NCI-H748 (cell line): ENCODE measurements at regions not wholly inside any gene's neighbourhood (a gene's known extent, or its start where the extent isn't known, plus 50 kb on each side); places are given as distances from the start of the nearest gene placed in this dataset.
A peak's percentile ranks its signal among the peaks of the same experiment; 100 is the strongest.
"Not testable (repeated sequence)": the region's sequence is repeated elsewhere in the genome, so short reads cannot be mapped to it uniquely, and the experiment has no call there.

Experiments used
- DNase-seq: peaks from one replicate; lab custom pipeline; 2025; ENCODE audit not compliant: unreplicated experiment; lab: John Stamatoyannopoulos, UW

DNA sequence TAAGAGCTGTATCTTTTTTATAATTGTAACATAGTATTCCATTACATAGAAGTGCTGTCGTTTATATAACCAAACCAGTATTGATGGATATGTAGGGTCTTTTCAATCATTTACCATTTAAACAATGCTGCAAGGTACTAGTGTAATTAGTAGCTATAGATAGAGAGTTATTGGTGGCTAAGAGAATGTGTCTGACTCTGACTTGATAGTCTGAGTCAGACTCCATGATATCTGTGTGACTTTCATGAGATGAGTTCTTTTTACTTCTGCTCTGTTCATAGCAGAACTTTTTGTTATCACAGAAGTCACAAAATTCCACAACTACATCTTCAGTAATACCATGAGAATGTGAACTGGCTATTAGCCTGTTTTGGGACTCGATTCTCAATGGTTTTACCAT, 150.6 kb downstream of the FHIP1A start:
- DNase-seq = no peak

- DNase-seq = no peak
These were observed 152.7 kb downstream of the FHIP1A start for GRCh38 chr4:151561551-151562256.

- DNase-seq = peak; percentile 72
These were observed 154.2 kb downstream of the FHIP1A start for GRCh38 chr4:151563194-151563593.

DNA sequence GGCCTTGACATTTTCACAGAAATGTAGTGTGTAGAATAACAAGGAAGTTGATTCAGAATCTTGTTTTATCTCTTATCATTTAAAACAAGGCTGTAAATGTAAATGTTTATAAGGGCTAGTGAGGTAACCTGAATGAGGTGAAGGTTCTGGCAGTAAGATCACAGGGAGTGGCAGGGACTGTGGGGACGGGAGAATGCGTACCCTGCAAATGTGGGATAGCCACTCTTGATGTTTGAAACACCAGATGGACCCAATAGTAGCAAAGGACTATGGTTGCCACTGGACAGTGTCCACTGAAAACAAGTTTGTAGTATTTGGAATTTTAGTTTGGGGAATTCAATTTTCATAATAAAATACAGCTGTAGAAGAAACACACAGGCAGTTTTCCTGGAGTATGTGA, 155.3 kb downstream of the FHIP1A start:
- no peak for DNase-seq

- DNase-seq = no peak
These were observed 156.6 kb downstream of the FHIP1A start for GRCh38 chr4:151565583-151565982.

- DNase-seq = no peak
These were observed 157.1 kb downstream of the FHIP1A start for GRCh38 chr4:151566053-151566452.

GRCh38 chr4:151567056-151567455, 158.1 kb downstream of the FHIP1A start:
- peak; percentile 84 for DNase-seq

- no peak for DNase-seq
These were observed 160.0 kb downstream of the FHIP1A start for GRCh38 chr4:151568966-151569365.

DNA sequence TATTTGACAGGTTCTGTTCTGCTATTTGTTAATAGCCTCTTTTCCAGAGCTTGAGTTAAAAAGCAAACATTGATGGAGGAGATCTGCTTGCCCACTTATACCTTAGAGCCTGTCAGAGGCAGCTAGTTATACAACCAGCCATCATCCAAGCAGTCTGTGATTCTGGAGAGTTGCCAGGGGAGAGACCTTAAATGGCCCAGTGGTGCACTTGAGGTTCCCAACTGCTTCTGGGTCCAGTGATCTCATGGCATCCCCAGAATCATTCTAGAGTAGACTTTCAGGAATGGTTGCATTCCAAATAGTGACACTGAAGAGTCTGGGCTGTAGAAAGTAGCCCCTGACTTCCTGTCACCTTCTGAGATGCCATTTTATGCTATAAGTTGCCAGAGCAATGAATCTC, 160.7 kb downstream of the FHIP1A start:
- peak; percentile 63 for DNase-seq

- no peak for DNase-seq
These were observed 164.5 kb downstream of the FHIP1A start for GRCh38 chr4:151573474-151573873.

GRCh38 chr4:151573945-151574344, 165.0 kb downstream of the FHIP1A start:
- no peak for DNase-seq

- DNase-seq = no peak
These were observed 166.0 kb downstream of the FHIP1A start for GRCh38 chr4:151574968-151575367.

DNA sequence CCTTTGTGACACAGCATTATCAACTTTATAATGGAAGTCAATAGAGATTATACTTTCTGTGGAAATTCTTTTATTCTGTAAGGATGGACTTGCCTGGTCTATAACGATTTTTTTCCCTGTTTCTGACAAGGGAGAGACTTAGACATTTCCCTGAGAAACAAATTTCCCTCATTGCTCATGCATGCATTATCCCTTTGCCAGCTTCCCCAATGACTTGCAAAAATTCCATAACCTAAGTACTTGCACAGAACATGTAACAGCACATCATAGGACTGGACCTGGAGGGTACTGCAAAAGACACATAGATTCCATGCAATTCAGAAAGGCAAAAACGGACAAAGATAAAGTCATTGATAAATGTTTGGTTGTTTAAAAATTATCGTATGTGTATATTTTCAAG, 166.7 kb downstream of the FHIP1A start:
- DNase-seq = no peak

DNA sequence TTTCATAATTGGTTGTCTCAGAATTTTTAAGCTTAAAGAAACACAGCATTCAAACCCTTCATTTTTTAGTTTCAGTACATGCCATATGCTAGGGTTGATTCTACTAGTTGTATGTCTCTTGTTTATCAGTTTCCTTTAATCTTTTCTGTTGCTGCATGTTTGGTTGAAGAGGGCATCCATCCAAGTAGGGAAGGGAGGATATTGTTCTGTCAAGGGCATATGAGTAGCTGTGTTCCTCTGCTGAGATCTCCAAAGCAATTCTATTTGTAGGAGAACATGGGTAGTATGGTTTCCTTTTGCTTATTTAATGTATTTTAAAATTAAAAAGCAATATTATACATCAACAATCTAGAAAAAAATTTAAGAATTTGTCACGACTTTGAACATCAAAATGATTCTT, 167.7 kb downstream of the FHIP1A start:
- no peak for DNase-seq

- peak; percentile 93 for DNase-seq
These were observed 172.6 kb downstream of the FHIP1A start for GRCh38 chr4:151581570-151581969.

DNA sequence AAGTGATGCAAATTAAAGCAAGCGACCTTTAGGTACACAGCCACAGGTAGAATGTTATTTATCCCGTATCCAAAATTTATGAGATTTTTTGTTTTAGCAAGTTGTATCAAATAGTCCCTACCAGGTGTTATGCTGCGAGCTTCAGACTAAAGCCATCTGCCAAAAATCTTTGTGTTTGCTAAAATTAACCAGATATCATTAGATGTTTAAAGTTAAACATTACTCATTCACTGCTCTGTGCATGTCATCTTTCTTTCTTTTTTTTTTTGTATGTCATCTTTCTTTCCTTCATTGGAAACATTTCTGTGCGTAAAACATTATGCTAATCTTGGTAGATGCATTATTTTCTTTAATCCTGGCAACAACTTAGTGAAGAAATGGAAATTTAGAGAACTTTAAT, 173.1 kb downstream of the FHIP1A start:
- DNase-seq = no peak

GRCh38 chr4:151583157-151583914, 174.4 kb downstream of the FHIP1A start:
- DNase-seq = no peak

DNA sequence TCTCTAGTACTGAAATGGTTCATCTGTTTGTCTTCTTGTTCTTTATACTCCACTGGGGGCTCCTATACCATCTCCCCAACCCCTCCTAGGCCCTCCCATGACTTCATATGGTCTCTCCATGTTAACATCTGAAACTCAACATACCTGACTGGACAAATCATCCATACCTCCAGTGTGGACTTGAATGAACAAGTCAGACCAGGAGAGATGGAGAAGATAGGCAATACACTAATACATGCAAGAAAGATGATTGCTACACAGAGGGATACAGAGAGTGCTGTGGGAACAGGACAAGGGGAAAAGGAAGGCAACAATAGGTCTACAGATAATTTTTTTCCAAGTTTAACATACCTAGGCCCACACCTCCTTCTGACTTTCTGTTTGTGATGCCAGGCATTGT, 175.1 kb downstream of the FHIP1A start:
- DNase-seq = no peak

- not testable (repeated sequence) for DNase-seq
These were observed 165.2 kb downstream of the GATB start for GRCh38 chr4:151595629-151596028.

DNA sequence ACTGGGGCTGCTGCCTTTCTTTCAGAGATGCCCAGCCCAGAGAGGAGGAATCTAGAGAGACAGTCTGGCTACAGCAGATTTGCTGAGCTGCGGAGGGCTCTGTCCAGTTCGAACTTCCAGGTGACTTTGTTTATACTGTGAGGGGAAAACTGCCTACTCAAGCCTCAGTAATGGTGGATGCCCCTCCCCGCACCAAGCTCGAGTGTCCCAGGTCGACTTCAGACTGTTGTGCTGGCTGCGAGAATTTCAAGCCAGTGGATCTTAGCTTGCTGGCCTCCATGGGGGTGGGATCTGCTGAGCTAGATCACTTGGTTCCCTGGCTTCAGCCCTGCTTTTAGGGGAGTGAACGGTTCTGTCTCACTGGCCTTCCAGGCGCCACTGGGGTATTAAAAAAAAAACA, 163.1 kb downstream of the GATB start:
- not testable (repeated sequence) for DNase-seq

DNA sequence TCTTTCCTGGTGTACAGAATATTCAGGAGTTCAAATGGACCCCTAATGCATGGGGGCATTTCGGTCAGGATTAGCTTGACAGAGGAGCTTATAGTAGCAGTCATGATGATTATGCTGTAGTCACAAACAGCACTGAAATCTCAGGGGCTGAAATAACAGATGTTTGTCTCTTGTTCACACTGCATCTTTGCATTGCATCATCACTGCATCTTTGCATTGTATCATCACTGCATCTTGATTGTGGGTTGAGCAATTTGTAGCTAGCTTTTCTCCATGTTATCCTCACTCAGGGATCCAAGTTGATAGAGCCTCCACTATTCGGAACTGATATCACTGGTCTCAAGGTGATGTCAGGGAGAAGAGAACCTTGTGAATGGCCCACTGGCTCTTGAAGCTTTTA, 160.9 kb downstream of the GATB start:
- DNase-seq = no peak

- no peak for DNase-seq
These were observed 160.4 kb downstream of the GATB start for GRCh38 chr4:151600432-151600831.

- no peak for DNase-seq
These were observed 157.4 kb downstream of the GATB start for GRCh38 chr4:151603377-151603776.
